Trophoblast cell (in vitro differentiated cells and primary cell): ENCODE measurements at regions not wholly inside any gene's neighbourhood (a gene's known extent, or its start where the extent isn't known, plus 50 kb on each side); places are given as distances from the start of the nearest gene placed in this dataset.

Experiments
- DNase-seq, 2 donors: peaks; one replicate each; pipeline ENCODE4 v3.0.0-alpha.2; 2016
- H2AFZ ChIP-seq: 2 replicates; pipeline ENCODE4 v1.6.1; 2013; ENCODE audit warnings: low read length, moderate library complexity, mild to moderate bottlenecking; ENCODE audit not compliant: insufficient read depth, poor library complexity
- H2AK5ac ChIP-seq: 2 replicates; pipeline ENCODE4 v1.6.1; 2013; ENCODE audit warnings: mild to moderate bottlenecking, low read length
- H2BK120ac ChIP-seq: 2 replicates; pipeline ENCODE4 v1.6.1; 2013; ENCODE audit warnings: low read length, mild to moderate bottlenecking, moderate library complexity; ENCODE audit not compliant: insufficient read depth, poor library complexity
- H2BK12ac ChIP-seq: 2 replicates; pipeline ENCODE4 v1.6.1; 2013; ENCODE audit warnings: mild to moderate bottlenecking, low read length, moderate library complexity
- H2BK5ac ChIP-seq: 2 replicates; pipeline ENCODE4 v1.6.1; 2013; ENCODE audit warnings: low read length, low read depth, moderate library complexity, mild to moderate bottlenecking; ENCODE audit not compliant: poor library complexity
- H3K14ac ChIP-seq: 2 replicates; pipeline ENCODE4 v1.6.1; 2013; ENCODE audit warnings: mild to moderate bottlenecking, low read length
- H3K18ac ChIP-seq: 2 replicates; pipeline ENCODE4 v1.6.1; 2013; ENCODE audit warnings: mild to moderate bottlenecking, low read length
- H3K23ac ChIP-seq: 2 replicates; pipeline ENCODE4 v1.6.1; 2013; ENCODE audit warnings: low read length
- H3K27ac ChIP-seq: 2 replicates; pipeline ENCODE4 v1.5.1; 2013; ENCODE audit warnings: low read depth, mild to moderate bottlenecking, inconsistent platforms, low read length, moderate library complexity
- H3K27me3 ChIP-seq: 2 replicates; pipeline ENCODE4 v1.6.1; 2013; ENCODE audit warnings: inconsistent platforms, mild to moderate bottlenecking, low read length, moderate library complexity; ENCODE audit not compliant: insufficient read depth
- H3K36me3 ChIP-seq, 2 experiments: 1 replicate in 1 of 2; 2 replicates in 1 of 2; pipeline ENCODE4 v1.6.1; 2013; ENCODE audit warnings: low read length in 2 of 2, mild to moderate bottlenecking in 2 of 2, moderate library complexity in 1 of 2; ENCODE audit not compliant: insufficient read depth in 2 of 2, control insufficient read depth in 1 of 2
- H3K4ac ChIP-seq: 2 replicates; pipeline ENCODE4 v1.6.1; 2013; ENCODE audit warnings: low read depth, mild to moderate bottlenecking, low read length, moderate library complexity
- H3K4me1 ChIP-seq, 2 experiments: 1 replicate in 1 of 2; 2 replicates in 1 of 2; pipeline ENCODE4 v1.6.1; 2013; ENCODE audit warnings: low read length in 2 of 2, mild to moderate bottlenecking in 2 of 2, moderate library complexity in 1 of 2; ENCODE audit not compliant: insufficient read depth in 2 of 2, control insufficient read depth in 1 of 2
- H3K4me2 ChIP-seq: 2 replicates; pipeline ENCODE4 v1.6.1; 2013; ENCODE audit warnings: inconsistent platforms, mild to moderate bottlenecking, low read length, moderate library complexity
- H3K4me3 ChIP-seq: 2 replicates; pipeline ENCODE4 v1.5.1; 2013; ENCODE audit warnings: mild to moderate bottlenecking, low read depth, low read length, inconsistent platforms
- H3K79me1 ChIP-seq: one replicate; pipeline ENCODE4 v1.6.1; 2013; ENCODE audit warnings: low read length
- H3K79me2 ChIP-seq: 2 replicates; pipeline ENCODE4 v1.6.1; 2013; ENCODE audit warnings: low read length, mild to moderate bottlenecking; ENCODE audit not compliant: control insufficient read depth, insufficient read depth, poor library complexity
- H3K9ac ChIP-seq: 2 replicates; pipeline ENCODE4 v1.6.1; 2013; ENCODE audit warnings: mild to moderate bottlenecking, low read length
- H3K9me3 ChIP-seq: 2 replicates; pipeline ENCODE4 v1.6.1; 2013; ENCODE audit warnings: low read depth, mild to moderate bottlenecking, control low read depth, inconsistent platforms, low read length; ENCODE audit not compliant: insufficient read depth
- H4K12ac ChIP-seq: 2 replicates; pipeline ENCODE4 v1.6.1; 2013; ENCODE audit warnings: low read depth, mild to moderate bottlenecking, low read length, moderate library complexity
- H4K8ac ChIP-seq: 2 replicates; pipeline ENCODE4 v1.6.1; 2013; ENCODE audit warnings: low read depth, mild to moderate bottlenecking, low read length, moderate library complexity
- H4K91ac ChIP-seq: one replicate; pipeline ENCODE4 v1.6.1; 2013; ENCODE audit warnings: low read depth, mild to moderate bottlenecking, low read length, moderate library complexity
- WGBS: extraction: QIAGEN DNeasy Blood & Tissue Kit; methylation state at CpG from one replicate; pipeline ENCODE4 v1.1.7; 2013; ENCODE audit warnings: missing lambda C conversion rate; ENCODE audit not compliant: insufficient read length, insufficient coverage; ENCODE audit errors: extremely low coverage; 5-methylcytosine and 5-hydroxymethylcytosine counted together

DNA sequence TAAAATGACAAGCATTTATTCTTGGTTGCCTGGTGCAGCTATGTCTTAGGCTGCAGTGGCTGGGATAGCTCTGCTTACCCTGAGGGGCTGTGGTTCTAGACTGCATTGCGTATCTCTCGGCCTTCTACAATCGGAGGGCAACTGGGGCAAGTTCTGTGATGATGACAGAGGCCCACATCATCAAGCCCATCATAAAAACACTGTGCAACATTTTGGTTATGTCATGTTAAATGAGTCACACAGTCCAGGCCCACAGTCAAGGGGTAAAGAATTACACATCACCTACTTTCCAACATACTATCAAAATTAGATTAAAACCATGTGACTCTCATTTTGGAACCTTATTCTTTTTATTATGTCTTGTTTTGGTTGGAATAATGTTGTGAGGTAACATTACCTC lies 120.2 kb upstream of the GUCY1A1 start:
- no peaks in the 10 kb centered on the region for H3K27me3 ChIP-seq

DNA sequence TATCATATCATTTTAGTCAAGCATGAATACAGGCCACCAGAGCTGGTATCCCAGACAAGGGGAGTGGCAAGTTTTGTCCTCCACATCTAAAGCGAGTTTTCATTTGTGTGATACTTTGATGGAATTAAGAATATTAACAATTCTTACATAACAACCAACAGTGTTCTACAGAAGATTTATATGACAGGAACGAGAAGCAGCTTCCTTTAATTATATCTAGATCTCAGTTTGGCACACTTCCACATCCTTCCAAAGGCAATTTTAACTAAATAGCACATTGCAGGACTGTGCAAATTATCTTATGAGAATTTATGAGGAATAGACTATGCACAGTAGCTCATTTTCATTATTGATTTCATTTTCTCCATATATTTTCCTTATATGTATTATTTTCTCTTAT lies 121.2 kb upstream of the GUCY1A1 start:
- H3K4ac ChIP-seq, result no peak overlapping the region
- no peaks in the 10 kb centered on the region for H3K79me2 ChIP-seq
- no peak overlapping the region for H3K18ac ChIP-seq
- H3K4me1 ChIP-seq, result peaks cover 0 to 2% of the 10 kb centered on the region in 2 experiments
- H3K36me3 ChIP-seq, result no peaks in the 10 kb centered on the region
- H3K4me3 ChIP-seq, result no peak overlapping the region
- H4K8ac ChIP-seq, result no peak overlapping the region
- no peak overlapping the region for H3K14ac ChIP-seq
- H4K12ac ChIP-seq, result no peak overlapping the region
- H4K91ac ChIP-seq, result no peak overlapping the region
- H3K9me3 ChIP-seq, result peaks cover 2% of the 10 kb centered on the region
- DNase-seq, result no peak
- no peak overlapping the region for H3K9ac ChIP-seq
- no peak overlapping the region for H3K4me2 ChIP-seq
- no peak overlapping the region for H2AK5ac ChIP-seq
- no peaks in the 10 kb centered on the region for H3K79me1 ChIP-seq
- no CpG with 5 or more reads among the region's 2 CpGs for WGBS
- H3K27me3 ChIP-seq, result no peaks in the 10 kb centered on the region
- no peak overlapping the region for H2AFZ ChIP-seq
- no peak overlapping the region for H2BK5ac ChIP-seq
- no peak overlapping the region for H2BK120ac ChIP-seq
- no peak overlapping the region for H2BK12ac ChIP-seq
- no peak overlapping the region for H3K23ac ChIP-seq
- no peak overlapping the region for H3K27ac ChIP-seq

More for the DNA sequence above, 120.2 kb upstream of the GUCY1A1 start:
- Histone ChIP-seq H3K18ac (no peak overlapping the region), H3K4me2 (no peak overlapping the region), H3K4me1 (peaks cover 0 to 2% of the 10 kb centered on the region in 2 experiments), H2AFZ (no peak overlapping the region), H3K79me1 (no peaks in the 10 kb centered on the region), H3K4ac (no peak overlapping the region), H4K91ac (no peak overlapping the region), H4K12ac (no peak overlapping the region), H4K8ac (no peak overlapping the region), H3K9me3 (peaks cover 2% of the 10 kb centered on the region), H2AK5ac (no peak overlapping the region), H2BK12ac (no peak overlapping the region), H3K14ac (no peak overlapping the region), H2BK5ac (no peak overlapping the region), H3K4me3 (no peak overlapping the region), H3K36me3 (no peaks in the 10 kb centered on the region), H3K27ac (no peak overlapping the region), H3K79me2 (no peaks in the 10 kb centered on the region), H2BK120ac (no peak overlapping the region), H3K9ac (no peak overlapping the region), H3K23ac (no peak overlapping the region)
- DNase-seq, result no peak
- WGBS, result no CpG with 5 or more reads among the region's 3 CpGs

DNA sequence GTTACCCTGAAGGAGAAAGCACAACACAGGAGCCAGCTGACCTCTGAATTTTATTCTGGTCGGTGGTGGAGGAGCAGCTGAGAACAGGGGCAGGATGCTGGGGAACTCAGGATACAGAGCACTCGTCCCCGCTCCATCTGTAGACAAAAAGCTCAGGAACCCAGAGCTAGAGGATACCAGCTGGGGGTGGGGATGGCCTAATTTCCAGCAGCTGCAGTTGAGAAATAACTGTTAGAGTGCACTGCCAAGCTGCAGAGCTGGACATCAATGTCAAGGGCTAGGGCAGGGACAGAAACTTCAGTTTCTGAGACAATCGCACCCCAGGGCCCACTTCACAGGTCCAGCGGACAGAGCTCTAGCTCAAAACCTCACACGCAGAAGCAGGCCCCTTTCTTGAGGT lies 122.1 kb upstream of the GUCY1A1 start:
- Histone ChIP-seq H2AK5ac (no peak overlapping the region), H3K23ac (no peak overlapping the region), H4K91ac (no peak overlapping the region), H3K14ac (no peak overlapping the region), H2BK120ac (no peak overlapping the region), H3K4me2 (no peak overlapping the region), H2BK5ac (no peak overlapping the region), H3K4me1 (peaks cover 0 to 2% of the 10 kb centered on the region in 2 experiments), H4K12ac (no peak overlapping the region), H3K9me3 (peaks cover 2% of the 10 kb centered on the region), H3K27me3 (no peaks in the 10 kb centered on the region), H2AFZ (no peak overlapping the region), H2BK12ac (no peak overlapping the region), H3K36me3 (no peaks in the 10 kb centered on the region), H3K4me3 (no peak overlapping the region), H3K9ac (no peak overlapping the region), H3K18ac (no peak overlapping the region), H3K79me1 (no peaks in the 10 kb centered on the region), H4K8ac (no peak overlapping the region), H3K79me2 (no peaks in the 10 kb centered on the region), H3K4ac (no peak overlapping the region), H3K27ac (no peak overlapping the region)
- DNase-seq, result no peak
- no CpG with 5 or more reads among the region's 6 CpGs for WGBS

DNA sequence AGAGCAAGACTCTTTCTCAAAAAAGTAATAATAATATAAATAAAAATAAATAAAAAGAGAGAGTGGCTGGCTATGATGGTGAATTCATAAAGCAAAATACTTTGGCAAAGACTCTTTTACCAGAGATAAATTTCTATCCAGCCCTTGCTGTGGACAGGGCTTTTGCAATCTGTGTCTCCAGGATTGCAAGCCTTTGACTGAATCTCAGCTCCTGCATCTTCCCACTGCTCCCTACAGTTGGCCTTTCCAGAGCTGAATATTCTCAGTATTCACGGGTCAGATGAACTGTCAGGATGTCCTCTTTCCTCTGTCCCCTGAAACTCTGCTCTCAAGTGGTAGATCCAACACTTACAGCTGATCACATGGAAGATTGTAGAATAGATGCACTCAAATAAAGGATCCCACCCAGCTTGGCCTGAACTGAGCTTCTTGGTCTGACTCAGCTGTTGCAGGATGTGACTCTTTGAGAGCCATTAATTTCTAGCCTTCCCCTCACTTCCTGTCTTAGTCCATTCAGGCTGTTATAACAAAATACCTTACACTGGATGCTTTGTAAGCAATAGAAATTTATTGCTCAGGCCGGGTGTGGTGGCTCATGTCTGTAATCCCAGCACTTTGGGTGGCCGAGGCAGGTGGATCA lies 123.4 kb upstream of the GUCY1A1 start:
- WGBS, result no CpG with 5 or more reads among the region's 3 CpGs
- H2BK120ac ChIP-seq, result no peak overlapping the region
- no peak overlapping the region for H2AK5ac ChIP-seq
- no peaks in the 10 kb centered on the region for H3K79me2 ChIP-seq
- H3K27ac ChIP-seq, result no peak overlapping the region
- H4K91ac ChIP-seq, result no peak overlapping the region
- H3K4me3 ChIP-seq, result no peak overlapping the region
- DNase-seq, result no peak
- peaks cover 0 to 2% of the 10 kb centered on the region in 2 experiments for H3K4me1 ChIP-seq
- H3K27me3 ChIP-seq, result no peaks in the 10 kb centered on the region
- no peak overlapping the region for H2BK5ac ChIP-seq
- no peaks in the 10 kb centered on the region for H3K79me1 ChIP-seq
- H3K18ac ChIP-seq, result no peak overlapping the region
- H3K23ac ChIP-seq, result no peak overlapping the region
- H3K9ac ChIP-seq, result no peak overlapping the region
- no peak overlapping the region for H3K14ac ChIP-seq
- no peak overlapping the region for H3K4me2 ChIP-seq
- H4K8ac ChIP-seq, result no peak overlapping the region
- H3K36me3 ChIP-seq, result no peaks in the 10 kb centered on the region
- peaks cover 2% of the 10 kb centered on the region for H3K9me3 ChIP-seq
- no peak overlapping the region for H3K4ac ChIP-seq
- no peak overlapping the region for H2BK12ac ChIP-seq
- no peak overlapping the region for H4K12ac ChIP-seq
- H2AFZ ChIP-seq, result no peak overlapping the region
